ENCODE measurements at regions not wholly inside any gene's neighbourhood (a gene's known extent, or its start where the extent isn't known, plus 50 kb on each side); places are given as distances from the start of the nearest gene placed in this dataset.

GRCh38 chr2:58557176-58557575 lies 316.1 kb upstream of the FANCL start:
- TF ChIP-seq CTCF (IDR thresholded peaks at IDR 0.05) (no peak), POLR2A (IDR thresholded peaks at IDR 0.05) (no peak)

Measured in Peyer's patch (tissue), 4 donors.